Activated T-cell treated with anti-CD3 and anti-CD28 coated beads for 1 hour (primary cell): ENCODE measurements at regions not wholly inside any gene's neighbourhood (a gene's known extent, or its start where the extent isn't known, plus 50 kb on each side); places are given as distances from the start of the nearest gene placed in this dataset.

Experiments used
- DNase-seq: peaks from one replicate; pipeline ENCODE4 v3.0.0-alpha.2; 2020; ENCODE audit warnings: low read depth

GRCh38 chrX:5080791-5081190 is 1147.9 kb downstream of the NLGN4X start:
- no peak for DNase-seq

- no peak for DNase-seq
Measured at GRCh38 chrX:5068550-5068949, 1160.1 kb downstream of the NLGN4X start.

GRCh38 chrX:5057786-5058185 is 1170.9 kb downstream of the NLGN4X start:
- no peak for DNase-seq

GRCh38 chrX:5054852-5055251 is 1173.8 kb downstream of the NLGN4X start:
- DNase-seq = no peak

- no peak for DNase-seq
Measured at GRCh38 chrX:5051831-5052491, 1176.7 kb downstream of the NLGN4X start.

- DNase-seq = no peak
Measured at GRCh38 chrX:5042563-5042962, 1186.1 kb downstream of the NLGN4X start.

GRCh38 chrX:5031792-5032191 is 1196.9 kb downstream of the NLGN4X start:
- DNase-seq = no peak

GRCh38 chrX:5015451-5015850 is 1213.2 kb downstream of the NLGN4X start:
- no peak for DNase-seq

- no peak for DNase-seq
Measured at GRCh38 chrX:4994855-4995254, 1233.8 kb downstream of the NLGN4X start.

- no peak for DNase-seq
Measured at GRCh38 chrX:4978613-4979012, 1250.1 kb downstream of the NLGN4X start.

- no peak for DNase-seq
Measured at GRCh38 chrX:4971646-4972045, 1257.0 kb downstream of the NLGN4X start.

GRCh38 chrX:4964112-4964511 is 1250.7 kb upstream of the PRKX start:
- DNase-seq = no peak

GRCh38 chrX:4963432-4963831 is 1250.0 kb upstream of the PRKX start:
- DNase-seq = no peak

GRCh38 chrX:4944767-4945166 is 1231.3 kb upstream of the PRKX start:
- DNase-seq = no peak

- no peak for DNase-seq
Measured at GRCh38 chrX:4936315-4936714, 1222.9 kb upstream of the PRKX start.

- no peak for DNase-seq
Measured at GRCh38 chrX:4935846-4936245, 1222.4 kb upstream of the PRKX start.

GRCh38 chrX:4935401-4935800 is 1222.0 kb upstream of the PRKX start:
- DNase-seq = no peak

GRCh38 chrX:4932790-4933189 is 1219.3 kb upstream of the PRKX start:
- no peak for DNase-seq

GRCh38 chrX:4930426-4930825 is 1217.0 kb upstream of the PRKX start:
- DNase-seq = no peak

- DNase-seq = no peak
Measured at GRCh38 chrX:4925911-4926310, 1212.5 kb upstream of the PRKX start.

- no peak for DNase-seq
Measured at GRCh38 chrX:4909348-4909747, 1195.9 kb upstream of the PRKX start.

- no peak for DNase-seq
Measured at GRCh38 chrX:4905576-4905975, 1192.1 kb upstream of the PRKX start.

GRCh38 chrX:4881277-4881676 is 1167.8 kb upstream of the PRKX start:
- no peak for DNase-seq

- DNase-seq = no peak
Measured at GRCh38 chrX:4878640-4879039, 1165.2 kb upstream of the PRKX start.

GRCh38 chrX:4876268-4876667 is 1162.8 kb upstream of the PRKX start:
- no peak for DNase-seq
